Tibial artery (tissue), 4 donors: ENCODE measurements at regions not wholly inside any gene's neighbourhood (a gene's known extent, or its start where the extent isn't known, plus 50 kb on each side); places are given as distances from the start of the nearest gene placed in this dataset.

Experiments
- DNase-seq, 2 donors: peaks; one replicate each; pipeline ENCODE4 v3.0.0-alpha.2; 2019
- H3K27ac ChIP-seq, 2 donors: fragments of 200-600 bp; sonication (generic) in 1 of 2; 1 replicate in 1 of 2; 2 replicates in 1 of 2; pipeline ENCODE4 v1.5.1; 2018 to 2019; ENCODE audit warnings: mild to moderate bottlenecking in 1 of 2
- H3K27me3 ChIP-seq, 2 donors: fragments of 200-600 bp; sonication (generic) in 1 of 2; one replicate each; pipeline versions ENCODE4 v1.5.1 to v1.6.0; 2016 to 2019
- H3K36me3 ChIP-seq, 3 donors: fragments of 200-600 bp; sonication (generic) in 2 of 3; one replicate each; pipeline ENCODE4 v1.5.1; 2016 to 2019; ENCODE audit warnings: mild to moderate bottlenecking in 2 of 3
- H3K4me1 ChIP-seq, 4 donors: fragments of 200-600 bp; sonication (generic) in 2 of 4; 1 replicate in 3 of 4; 2 replicates in 1 of 4; pipeline ENCODE4 v1.5.1; 2016 to 2019
- H3K4me3 ChIP-seq, 2 donors: fragments of 200-600 bp; sonication (generic) in 1 of 2; 1 replicate in 1 of 2; 2 replicates in 1 of 2; pipeline ENCODE4 v1.5.1; 2018 to 2019; ENCODE audit warnings: mild to moderate bottlenecking in 2 of 2
- H3K9me3 ChIP-seq, 3 donors: fragments of 200-600 bp; sonication (generic) in 1 of 3; one replicate each; pipeline ENCODE4 v1.5.1; 2016 to 2019
- intact Hi-C: fragments of 100-400 bp; cut with DNase I; formaldehyde crosslinking; loops from one replicate; pipeline ENCODE4 v1.15.0; 2023; ENCODE audit warnings: low total_unique reads
- TF ChIP-seq, protein P1 (sequence below), 2 experiments: fragments of 200-600 bp in 1 of 2; fragments of 450-650 bp in 1 of 2; IDR thresholded peaks; one replicate each; pipeline ENCODE4 v1.5.1; 2017 to 2019; ENCODE audit warnings: antibody characterized with exemption in 2 of 2, mild to moderate bottlenecking in 1 of 2, moderate library complexity in 1 of 2

DNA sequence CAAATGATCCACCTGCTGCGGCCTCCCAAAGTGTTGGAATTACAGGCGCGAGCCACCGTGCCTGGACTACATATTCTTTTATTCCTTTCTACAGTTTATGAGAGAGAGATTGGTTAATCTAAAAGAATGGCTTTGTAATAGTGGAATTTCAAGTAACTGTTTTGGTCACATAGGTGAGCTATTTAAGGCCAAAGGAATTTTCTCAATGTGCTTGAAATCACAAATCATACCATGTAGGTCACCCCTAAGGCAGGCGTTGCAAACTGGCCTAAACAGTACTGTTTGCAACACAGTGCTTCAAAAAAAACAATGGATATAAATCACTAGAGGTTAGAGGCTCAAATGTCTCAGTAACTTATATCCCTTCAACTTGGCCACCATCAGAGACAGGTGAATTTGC is 103.7 kb upstream of the PTPRR start:
- no peaks in the 10 kb centered on the region for H3K4me1 ChIP-seq
- H3K9me3 ChIP-seq: no peaks in the 10 kb centered on the region
- DNase-seq: no peak
- H3K27ac ChIP-seq: no peak overlapping the region
- TF ChIP-seq, protein P1, sequence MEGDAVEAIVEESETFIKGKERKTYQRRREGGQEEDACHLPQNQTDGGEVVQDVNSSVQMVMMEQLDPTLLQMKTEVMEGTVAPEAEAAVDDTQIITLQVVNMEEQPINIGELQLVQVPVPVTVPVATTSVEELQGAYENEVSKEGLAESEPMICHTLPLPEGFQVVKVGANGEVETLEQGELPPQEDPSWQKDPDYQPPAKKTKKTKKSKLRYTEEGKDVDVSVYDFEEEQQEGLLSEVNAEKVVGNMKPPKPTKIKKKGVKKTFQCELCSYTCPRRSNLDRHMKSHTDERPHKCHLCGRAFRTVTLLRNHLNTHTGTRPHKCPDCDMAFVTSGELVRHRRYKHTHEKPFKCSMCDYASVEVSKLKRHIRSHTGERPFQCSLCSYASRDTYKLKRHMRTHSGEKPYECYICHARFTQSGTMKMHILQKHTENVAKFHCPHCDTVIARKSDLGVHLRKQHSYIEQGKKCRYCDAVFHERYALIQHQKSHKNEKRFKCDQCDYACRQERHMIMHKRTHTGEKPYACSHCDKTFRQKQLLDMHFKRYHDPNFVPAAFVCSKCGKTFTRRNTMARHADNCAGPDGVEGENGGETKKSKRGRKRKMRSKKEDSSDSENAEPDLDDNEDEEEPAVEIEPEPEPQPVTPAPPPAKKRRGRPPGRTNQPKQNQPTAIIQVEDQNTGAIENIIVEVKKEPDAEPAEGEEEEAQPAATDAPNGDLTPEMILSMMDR (IDR thresholded peaks at IDR 0.05): no peak
- H3K4me3 ChIP-seq: no peak overlapping the region
- no peaks in the 10 kb centered on the region for H3K36me3 ChIP-seq
- intact Hi-C loops: no loop called here
- H3K27me3 ChIP-seq: no peaks in the 10 kb centered on the region

DNA sequence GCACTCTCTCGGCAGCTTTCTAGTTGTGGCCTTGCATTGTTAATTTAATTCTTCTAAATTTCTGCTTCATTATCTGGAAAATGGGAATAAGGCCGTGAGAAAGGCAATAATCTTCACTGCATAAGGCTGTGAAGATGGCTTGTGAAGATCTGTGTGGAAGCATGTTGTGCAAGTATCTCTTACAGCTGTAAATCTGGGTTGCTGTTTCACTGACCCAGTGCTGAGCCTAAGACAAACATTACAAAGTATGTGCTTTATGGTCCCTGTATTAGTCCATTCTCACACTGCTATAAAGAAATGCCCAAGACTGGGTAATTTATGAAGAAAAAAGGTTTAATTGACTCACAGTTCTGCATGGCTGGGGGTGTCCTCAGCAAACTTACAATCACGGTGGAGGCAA is 101.0 kb upstream of the PTPRR start:
- no peak for DNase-seq
- Histone ChIP-seq H3K27me3 (no peaks in the 10 kb centered on the region), H3K4me1 (no peaks in the 10 kb centered on the region), H3K36me3 (no peaks in the 10 kb centered on the region), H3K4me3 (no peak overlapping the region), H3K27ac (no peak overlapping the region), H3K9me3 (no peaks in the 10 kb centered on the region)
- intact Hi-C loops: no loop called here
- TF ChIP-seq, protein P1 (IDR thresholded peaks at IDR 0.05): no peak

GRCh38 chr12:71019282-71019831 is 98.8 kb upstream of the PTPRR start:
- H3K4me3 ChIP-seq: no peak overlapping the region
- TF ChIP-seq, protein P1 (IDR thresholded peaks at IDR 0.05): no peak
- H3K36me3 ChIP-seq: no peaks in the 10 kb centered on the region
- no peaks in the 10 kb centered on the region for H3K4me1 ChIP-seq
- no peak overlapping the region for H3K27ac ChIP-seq
- no peak for DNase-seq
- intact Hi-C loops: loop anchor here (10.0 kb wide), 1 partner anchor 435 kb away; no protein-coding TSS in a partner anchor
- H3K27me3 ChIP-seq: no peaks in the 10 kb centered on the region
- H3K9me3 ChIP-seq: no peaks in the 10 kb centered on the region

DNA sequence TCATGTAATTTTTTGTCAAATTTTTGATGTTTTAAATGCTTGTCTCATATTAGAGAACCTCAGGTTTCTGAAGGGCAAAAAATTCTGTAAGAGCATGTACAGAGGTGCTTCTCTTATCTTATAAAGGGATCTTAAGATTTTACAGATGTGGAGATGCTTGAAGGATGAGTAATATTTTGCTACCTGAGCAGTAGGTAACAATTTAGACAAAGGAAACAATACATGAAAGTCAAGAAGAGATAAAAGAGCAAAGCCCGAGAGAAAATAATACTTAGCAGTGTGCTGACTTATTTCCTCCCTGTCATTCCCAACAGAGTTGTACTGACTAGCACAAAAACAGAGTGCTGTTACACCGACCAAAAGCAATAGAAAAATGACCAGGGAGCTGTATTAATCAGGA is 98.1 kb upstream of the PTPRR start:
- no peak for DNase-seq
- no peak overlapping the region for H3K4me3 ChIP-seq
- H3K27ac ChIP-seq: no peak overlapping the region
- no peaks in the 10 kb centered on the region for H3K4me1 ChIP-seq
- intact Hi-C loops: loop anchor here (10.0 kb wide), 1 partner anchor 434 kb away; no protein-coding TSS in a partner anchor
- no peaks in the 10 kb centered on the region for H3K27me3 ChIP-seq
- TF ChIP-seq, protein P1 (IDR thresholded peaks at IDR 0.05): no peak
- H3K9me3 ChIP-seq: no peaks in the 10 kb centered on the region
- no peaks in the 10 kb centered on the region for H3K36me3 ChIP-seq

DNA sequence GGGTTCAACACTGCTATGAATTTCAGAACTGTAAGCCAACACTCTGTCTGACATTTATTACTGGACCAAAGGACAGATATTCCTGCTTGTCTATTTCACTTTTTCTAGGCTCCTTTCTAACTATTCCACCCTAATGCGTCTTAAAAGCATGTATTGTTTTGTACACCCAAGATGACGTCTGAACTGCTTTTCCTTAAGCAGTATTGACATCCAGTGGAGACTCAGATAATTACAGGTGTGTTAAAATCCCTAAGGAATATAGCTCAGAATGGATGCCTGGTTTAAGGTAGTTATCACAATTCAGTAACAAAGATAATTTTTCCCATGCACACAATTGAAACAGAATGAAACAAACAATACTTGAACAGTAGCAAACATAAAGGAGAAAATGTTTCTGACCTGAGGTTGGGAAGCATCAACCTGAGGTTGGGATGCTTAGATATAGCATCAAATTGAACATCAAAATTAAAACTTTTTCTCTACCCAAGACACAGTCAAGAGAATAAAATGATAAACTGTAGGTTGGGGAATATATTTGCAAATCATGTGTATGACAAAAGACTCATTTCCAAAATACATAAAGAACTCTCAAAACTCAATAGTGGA is 93.7 kb upstream of the PTPRR start:
- Histone ChIP-seq H3K9me3 (no peaks in the 10 kb centered on the region), H3K27ac (no peak overlapping the region), H3K4me1 (peaks cover 0 to 15% (median 1%) of the 10 kb centered on the region in 4 donors), H3K4me3 (no peak overlapping the region), H3K36me3 (no peaks in the 10 kb centered on the region), H3K27me3 (no peaks in the 10 kb centered on the region)
- intact Hi-C loops: loop anchor here (2.0 to 10.0 kb wide), 2 partner anchors 283 to 429 kb away; no protein-coding TSS in a partner anchor
- DNase-seq: no peak
- TF ChIP-seq, protein P1 (IDR thresholded peaks at IDR 0.05): peak; percentile 63 to 86
